Stomach (tissue), 8 donors: ENCODE measurements at regions not wholly inside any gene's neighbourhood (a gene's known extent, or its start where the extent isn't known, plus 50 kb on each side); places are given as distances from the start of the nearest gene placed in this dataset.

Experiments
- DNase-seq, 2 donors: peaks; one replicate each; pipeline versions ENCODE4 v3.0.0 to v3.0.0-alpha.2; 2013 to 2019
- H3K27ac ChIP-seq, 5 donors: fragments of 200-600 bp in 4 of 5; sonication (generic) in 4 of 5; one replicate each; pipeline ENCODE4 v1.5.1; 2013 to 2019; ENCODE audit warnings: mild to moderate bottlenecking in 1 of 5, moderate library complexity in 1 of 5
- H3K27me3 ChIP-seq, 3 donors: fragments of 200-600 bp; sonication (generic); one replicate each; pipeline ENCODE4 v1.5.1; 2017 to 2019; ENCODE audit warnings: mixed run types in 1 of 3
- H3K36me3 ChIP-seq, 4 donors: fragments of 200-600 bp; sonication (generic); 1 replicate in 3 of 4; 2 replicates in 1 of 4; pipeline ENCODE4 v1.5.1; 2016 to 2019
- H3K4me1 ChIP-seq, 4 donors: fragments of 200-600 bp; sonication (generic); one replicate each; pipeline ENCODE4 v1.5.1; 2016 to 2019
- H3K4me3 ChIP-seq, 4 donors: fragments of 200-600 bp; sonication (generic) in 3 of 4; one replicate each; pipeline ENCODE4 v1.5.1; 2016 to 2019; ENCODE audit warnings: mild to moderate bottlenecking in 1 of 4
- H3K9me3 ChIP-seq, 4 donors: fragments of 200-600 bp; sonication (generic); one replicate each; pipeline ENCODE4 v1.5.1; 2016 to 2019
- CTCF ChIP-seq, 7 experiments: fragments of 450-650 bp in 4 of 7; fragments of 200-600 bp in 3 of 7; sonication (generic) in 3 of 7; IDR thresholded peaks; one replicate each; pipeline ENCODE4 v1.5.1; 2016 to 2019; ENCODE audit warnings: antibody characterized with exemption in 7 of 7, control low read depth in 2 of 7, mild to moderate bottlenecking in 1 of 7
- EP300 ChIP-seq: sonication (generic); formaldehyde crosslinking; IDR thresholded peaks from one replicate; pipeline ENCODE4 v1.6.1; 2017; ENCODE audit warnings: antibody characterized with exemption
- POLR2A ChIP-seq, 4 donors: fragments of 450-650 bp; IDR thresholded peaks; one replicate each; pipeline ENCODE4 v1.6.1; 2016; ENCODE audit warnings: antibody characterized with exemption in 4 of 4, control low read depth in 2 of 4, mild to moderate bottlenecking in 1 of 4, moderate library complexity in 1 of 4
- POLR2AphosphoS5 ChIP-seq, 3 donors: sonication (generic); formaldehyde crosslinking; IDR thresholded peaks; one replicate each; pipeline ENCODE4 v1.6.1; 2016; ENCODE audit warnings: antibody characterized with exemption in 3 of 3
- WGBS, 5 donors: extraction: QIAGEN DNeasy Blood & Tissue Kit in 3 of 5; methylation state at CpG; one replicate each; pipeline versions ENCODE4 v1.1.5 to v1.1.7; 2013 to 2018; 5-methylcytosine and 5-hydroxymethylcytosine counted together
- intact Hi-C: fragments of 100-400 bp; cut with DNase I; formaldehyde crosslinking; loops from one replicate; pipeline ENCODE4 v1.15.1; 2023; ENCODE audit warnings: low total_unique reads
- donor health status: healthy with polysubstance abuse.
- donor health status: Bipolar disorder and iron deficiency.
- donor health status: healthy.

- Histone ChIP-seq H3K27ac (no peak overlapping the region), H3K4me3 (no peak overlapping the region), H3K36me3 (no peaks in the 10 kb centered on the region), H3K27me3 (no peaks in the 10 kb centered on the region), H3K9me3 (no peaks in the 10 kb centered on the region), H3K4me1 (no peaks in the 10 kb centered on the region)
- TF ChIP-seq EP300, result no peak
- no peak for TF ChIP-seq POLR2A (IDR thresholded peaks at IDR 0.05)
- no peak for TF ChIP-seq POLR2AphosphoS5 (IDR thresholded peaks at IDR 0.05)
- TF ChIP-seq CTCF (IDR thresholded peaks at IDR 0.05), result no peak
- 75 to 88% (median 81%) methylated on average over 4 of the region's 4 CpGs for WGBS, 5 donors
- no peak for DNase-seq
- intact Hi-C loops, result no loop called here
Measured at GRCh38 chr12:97167598-97167997, 260.5 kb downstream of the NEDD1 start.

GRCh38 chr12:97168804-97169203 is 261.7 kb downstream of the NEDD1 start:
- Histone ChIP-seq H3K4me3 (no peak overlapping the region), H3K27me3 (no peaks in the 10 kb centered on the region), H3K27ac (no peak overlapping the region), H3K9me3 (no peaks in the 10 kb centered on the region), H3K36me3 (no peaks in the 10 kb centered on the region), H3K4me1 (no peaks in the 10 kb centered on the region)
- WGBS, 5 donors, result 74 to 86% (median 80%) methylated on average over 4 of the region's 4 CpGs
- TF ChIP-seq CTCF (IDR thresholded peaks at IDR 0.05), result no peak
- TF ChIP-seq POLR2A (IDR thresholded peaks at IDR 0.05), result no peak
- no peak for TF ChIP-seq EP300
- TF ChIP-seq POLR2AphosphoS5 (IDR thresholded peaks at IDR 0.05), result no peak
- intact Hi-C loops, result no loop called here
- no peak for DNase-seq

- no peaks in the 10 kb centered on the region for H3K36me3 ChIP-seq
- 68 to 79% (median 72%) methylated on average over 6 of the region's 6 CpGs for whole genome bisulfite sequencing, 5 donors
- intact Hi-C loops, result no loop called here
Measured at GRCh38 chr12:97169889-97170567, 263.0 kb downstream of the NEDD1 start.

GRCh38 chr12:97173688-97174410 is 266.8 kb downstream of the NEDD1 start:
- H3K9me3 ChIP-seq, result peaks cover 0 to 8% (median 0%) of the 10 kb centered on the region in 4 donors
- no peaks in the 10 kb centered on the region for H3K27me3 ChIP-seq
- H3K4me1 ChIP-seq, result no peaks in the 10 kb centered on the region
- H3K4me3 ChIP-seq, result no peak overlapping the region
- intact Hi-C loops, result no loop called here
- no peak for TF ChIP-seq POLR2AphosphoS5 (IDR thresholded peaks at IDR 0.05)
- TF ChIP-seq EP300, result no peak
- TF ChIP-seq POLR2A (IDR thresholded peaks at IDR 0.05), result no peak
- no peak for TF ChIP-seq CTCF (IDR thresholded peaks at IDR 0.05)
- H3K36me3 ChIP-seq, result no peaks in the 10 kb centered on the region
- DNase-seq, result no peak
- no peak overlapping the region for H3K27ac ChIP-seq
- WGBS, 5 donors, result 50 to 60% (median 52%) methylated on average over 5 of the region's 5 CpGs

More at GRCh38 chr12:97169889-97170567, 263.0 kb downstream of the NEDD1 start:
- no peak for DNase-seq
- Histone ChIP-seq H3K27me3 (no peaks in the 10 kb centered on the region), H3K4me3 (no peak overlapping the region), H3K27ac (no peak overlapping the region), H3K9me3 (no peaks in the 10 kb centered on the region), H3K4me1 (no peaks in the 10 kb centered on the region)
- TF ChIP-seq EP300 (no peak), POLR2AphosphoS5 (IDR thresholded peaks at IDR 0.05) (no peak), CTCF (IDR thresholded peaks at IDR 0.05) (no peak), POLR2A (IDR thresholded peaks at IDR 0.05) (no peak)
